MM.1S (cell line): ENCODE measurements at regions not wholly inside any gene's neighbourhood (a gene's known extent, or its start where the extent isn't known, plus 50 kb on each side); places are given as distances from the start of the nearest gene placed in this dataset.

Source experiments
- CTCF ChIP-seq: fragments of 300-600 bp; sonication (generic); IDR thresholded peaks from 2 replicates; pipeline ENCODE4 v1.5.1; 2016; ENCODE audit warnings: antibody characterized with exemption, low read length, mixed read lengths
- EZH2 ChIP-seq: fragments of 300-600 bp; sonication (generic); optimal IDR thresholded peaks from 2 replicates; pipeline ENCODE3; 2017; ENCODE audit warnings: low read depth, mild to moderate bottlenecking, antibody characterized with exemption, low read length, mixed read lengths
- EZH2phosphoT487 ChIP-seq: fragments of 300-600 bp; sonication (generic); IDR thresholded peaks from 2 replicates; pipeline ENCODE4 v1.6.1; 2018; ENCODE audit warnings: antibody characterized with exemption, low read length

DNA sequence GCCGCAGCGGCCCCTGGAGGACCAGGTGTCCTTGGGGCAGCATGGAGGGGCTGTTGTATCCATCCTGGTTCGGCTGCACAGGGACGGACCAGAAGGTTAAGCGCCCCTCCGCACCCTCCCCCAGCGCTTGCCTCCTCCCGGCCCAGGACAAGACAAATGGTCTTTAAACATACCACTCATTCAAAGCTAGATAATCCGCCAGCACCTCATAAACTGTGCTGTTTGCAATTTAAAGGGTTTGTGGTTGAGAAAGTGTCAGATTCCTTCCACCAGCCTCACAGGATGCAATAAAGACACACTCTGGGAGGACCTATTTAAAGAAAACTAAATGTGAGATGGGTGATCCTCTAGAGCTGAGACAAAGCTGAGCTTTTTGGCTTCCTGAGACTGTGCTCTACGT is 426.2 kb upstream of the EEF2KMT start:
- TF ChIP-seq CTCF (no peak), EZH2phosphoT487 (no peak), EZH2 (no peak)
